RWPE2 (cell line): ENCODE measurements at regions not wholly inside any gene's neighbourhood (a gene's known extent, or its start where the extent isn't known, plus 50 kb on each side); places are given as distances from the start of the nearest gene placed in this dataset.

Experiments used
- ATAC-seq: fragments of 200-7000 bp; cut with Tn5 transposase; 3 replicates; pipeline ENCODE4 v1.9.1; 2021; ENCODE audit warnings: low read depth
- DNase-seq: peaks from one replicate; pipeline ENCODE4 v3.0.0-alpha.2; 2020; ENCODE audit warnings: low spot score
- H3K27ac ChIP-seq: fragments of 450-650 bp; 2 replicates; pipeline ENCODE4 v1.5.1; 2017; ENCODE audit warnings: mild to moderate bottlenecking; ENCODE audit not compliant: poor library complexity, severe bottlenecking
- H3K27me3 ChIP-seq: fragments of 250-450 bp; sonication (Bioruptor Pico); 2 replicates; pipeline ENCODE4 v1.5.1; 2021; ENCODE audit warnings: mild to moderate bottlenecking, moderate library complexity; ENCODE audit not compliant: insufficient read depth, poor library complexity, severe bottlenecking
- H3K36me3 ChIP-seq: fragments of 250-450 bp; sonication (Bioruptor Pico); 2 replicates; pipeline ENCODE4 v1.5.1; 2020; ENCODE audit warnings: low read depth, mild to moderate bottlenecking, moderate library complexity
- H3K4me1 ChIP-seq: fragments of 250-450 bp; sonication (Bioruptor Pico); 2 replicates; pipeline ENCODE4 v1.5.1; 2021; ENCODE audit warnings: mild to moderate bottlenecking, moderate library complexity; ENCODE audit not compliant: insufficient read depth, poor library complexity, severe bottlenecking
- H3K4me3 ChIP-seq: fragments of 250-450 bp; sonication (Bioruptor Pico); 2 replicates; pipeline ENCODE4 v1.5.1; 2021; ENCODE audit warnings: mild to moderate bottlenecking, moderate library complexity; ENCODE audit not compliant: severe bottlenecking
- H3K9me3 ChIP-seq: fragments of 250-450 bp; sonication (Bioruptor Pico); 2 replicates; pipeline ENCODE4 v1.5.1; 2021; ENCODE audit warnings: mild to moderate bottlenecking, moderate library complexity; ENCODE audit not compliant: severe bottlenecking
- TF ChIP-seq, protein P1 (sequence below): fragments of 450-650 bp; IDR thresholded peaks from one replicate; pipeline ENCODE4 v1.5.1; 2017; ENCODE audit warnings: mild to moderate bottlenecking, moderate library complexity; ENCODE audit not compliant: poor library complexity, severe bottlenecking

DNA sequence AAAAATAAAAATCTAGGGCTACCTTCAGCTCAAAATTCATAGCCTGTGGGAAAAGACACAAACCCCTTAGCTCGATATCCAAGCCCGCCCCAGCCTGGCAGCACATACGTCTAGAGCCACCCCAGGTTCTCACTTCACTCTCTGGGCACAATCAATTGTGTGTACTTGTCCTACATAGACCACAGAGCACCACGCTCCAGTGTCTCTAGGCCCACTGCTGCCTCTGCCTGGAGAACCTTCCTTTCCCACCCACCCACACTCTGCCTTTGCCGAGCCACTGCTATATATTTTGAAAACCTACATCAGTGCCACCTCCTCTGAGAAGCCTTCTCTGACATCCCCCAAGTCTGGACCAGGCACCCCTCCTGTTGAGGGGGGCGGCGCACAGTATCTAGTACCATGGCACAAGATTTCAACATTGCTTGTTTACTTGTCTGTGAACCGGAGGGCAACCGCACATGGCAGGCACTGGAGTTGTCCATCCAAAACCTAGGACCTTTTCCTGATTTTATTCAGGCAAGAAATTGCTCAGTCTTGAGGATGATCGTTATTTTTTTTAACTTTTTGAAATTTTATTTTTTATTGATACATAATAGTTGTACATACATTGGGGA is 141.5 kb downstream of the UNC5CL start:
- TF ChIP-seq, protein P1, sequence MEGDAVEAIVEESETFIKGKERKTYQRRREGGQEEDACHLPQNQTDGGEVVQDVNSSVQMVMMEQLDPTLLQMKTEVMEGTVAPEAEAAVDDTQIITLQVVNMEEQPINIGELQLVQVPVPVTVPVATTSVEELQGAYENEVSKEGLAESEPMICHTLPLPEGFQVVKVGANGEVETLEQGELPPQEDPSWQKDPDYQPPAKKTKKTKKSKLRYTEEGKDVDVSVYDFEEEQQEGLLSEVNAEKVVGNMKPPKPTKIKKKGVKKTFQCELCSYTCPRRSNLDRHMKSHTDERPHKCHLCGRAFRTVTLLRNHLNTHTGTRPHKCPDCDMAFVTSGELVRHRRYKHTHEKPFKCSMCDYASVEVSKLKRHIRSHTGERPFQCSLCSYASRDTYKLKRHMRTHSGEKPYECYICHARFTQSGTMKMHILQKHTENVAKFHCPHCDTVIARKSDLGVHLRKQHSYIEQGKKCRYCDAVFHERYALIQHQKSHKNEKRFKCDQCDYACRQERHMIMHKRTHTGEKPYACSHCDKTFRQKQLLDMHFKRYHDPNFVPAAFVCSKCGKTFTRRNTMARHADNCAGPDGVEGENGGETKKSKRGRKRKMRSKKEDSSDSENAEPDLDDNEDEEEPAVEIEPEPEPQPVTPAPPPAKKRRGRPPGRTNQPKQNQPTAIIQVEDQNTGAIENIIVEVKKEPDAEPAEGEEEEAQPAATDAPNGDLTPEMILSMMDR = no peak
- H3K9me3 ChIP-seq = no peaks in the 10 kb centered on the region
- DNase-seq = no peak
- no peaks in the 10 kb centered on the region for H3K4me1 ChIP-seq
- no peak overlapping the region for H3K27ac ChIP-seq
- no peaks in the 10 kb centered on the region for H3K27me3 ChIP-seq
- no peak for ATAC-seq
- H3K36me3 ChIP-seq = no peaks in the 10 kb centered on the region
- no peak overlapping the region for H3K4me3 ChIP-seq

DNA sequence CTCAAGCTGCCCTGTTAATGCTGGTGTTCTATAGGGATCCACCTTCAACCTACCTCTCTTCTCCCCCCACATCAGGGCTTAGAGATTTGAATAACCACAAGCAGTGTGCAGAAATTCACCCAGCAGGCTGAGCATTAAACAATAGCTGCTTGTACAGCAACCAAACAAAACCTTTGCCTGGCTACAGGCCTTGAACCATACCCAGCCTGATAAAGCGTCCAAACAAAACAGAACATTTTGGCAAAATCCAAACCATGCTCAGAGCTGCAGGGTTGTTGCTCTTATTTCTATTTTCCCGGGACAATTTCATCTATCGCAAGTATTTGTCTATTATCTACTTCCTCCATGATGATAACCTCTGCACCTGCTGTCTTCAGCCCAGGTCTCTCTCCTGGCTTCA is 142.3 kb downstream of the UNC5CL start:
- H3K27ac ChIP-seq = no peak overlapping the region
- H3K36me3 ChIP-seq = no peaks in the 10 kb centered on the region
- no peaks in the 10 kb centered on the region for H3K27me3 ChIP-seq
- DNase-seq = no peak
- H3K9me3 ChIP-seq = no peaks in the 10 kb centered on the region
- no peak overlapping the region for H3K4me3 ChIP-seq
- TF ChIP-seq, protein P1 = no peak
- ATAC-seq = no peak
- no peaks in the 10 kb centered on the region for H3K4me1 ChIP-seq

DNA sequence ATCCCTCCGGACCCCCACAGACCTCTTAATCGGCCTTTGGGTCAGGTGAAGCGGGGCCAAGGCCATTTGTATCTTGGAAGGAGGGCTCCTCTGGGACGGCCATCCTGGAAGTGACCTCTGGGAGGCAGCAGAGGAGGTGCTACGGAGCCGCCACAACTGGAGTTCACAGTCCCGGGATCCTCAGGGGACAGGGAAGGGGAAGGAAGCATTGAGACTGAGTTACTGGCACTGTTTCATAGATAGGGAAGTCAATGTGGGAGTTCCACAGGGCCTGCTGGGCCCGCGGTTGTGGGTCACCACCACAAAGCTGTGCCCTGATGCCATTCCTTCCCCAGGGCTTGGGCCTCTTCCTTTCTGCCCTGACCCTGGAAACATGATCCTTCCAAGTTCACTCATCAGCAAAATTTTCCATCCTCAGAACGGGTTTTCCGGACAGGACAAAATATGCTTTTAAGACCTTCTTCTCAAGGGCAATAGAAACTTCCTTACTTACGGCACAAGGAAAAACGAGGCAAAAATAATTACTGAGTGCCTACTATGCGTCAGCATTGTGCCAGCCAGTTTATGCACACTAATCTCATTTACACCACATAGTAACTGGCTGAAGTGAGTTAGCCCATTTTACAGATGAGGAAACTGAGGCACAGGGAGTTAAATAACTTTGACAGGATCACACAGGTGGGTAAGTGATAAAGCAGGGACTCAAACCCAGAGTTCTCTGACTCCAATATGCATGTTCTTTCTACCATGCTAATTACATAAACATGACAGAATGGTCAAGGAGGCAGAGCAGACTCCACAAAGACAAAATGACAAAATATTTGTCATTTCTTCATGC is 143.8 kb downstream of the UNC5CL start:
- TF ChIP-seq, protein P1 = peak; percentile 70
- no peaks in the 10 kb centered on the region for H3K27me3 ChIP-seq
- H3K27ac ChIP-seq = no peak overlapping the region
- DNase-seq (no peak), ATAC-seq (peak; percentile 76)
- H3K4me1 ChIP-seq = no peaks in the 10 kb centered on the region
- H3K36me3 ChIP-seq = no peaks in the 10 kb centered on the region
- H3K4me3 ChIP-seq = no peak overlapping the region
- H3K9me3 ChIP-seq = no peaks in the 10 kb centered on the region

DNA sequence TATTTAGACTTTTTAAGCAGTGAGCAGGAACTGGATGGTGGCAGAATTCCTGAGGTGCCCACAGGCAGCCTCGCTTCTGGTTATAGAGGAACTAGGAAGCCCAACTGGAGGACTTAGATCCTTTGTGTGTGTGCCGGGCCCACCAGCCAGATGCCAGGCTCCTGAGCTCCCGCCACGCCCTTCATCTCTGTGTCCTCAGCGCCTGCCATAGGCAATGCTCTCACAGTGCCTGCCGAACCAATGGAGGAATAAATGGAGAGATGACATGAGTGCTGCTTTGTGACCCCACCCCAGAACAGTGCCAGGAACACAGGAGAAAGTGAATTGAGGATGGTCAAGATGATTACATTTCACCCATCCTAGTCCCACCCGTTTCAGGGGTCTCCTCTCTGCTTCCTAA is 146.0 kb downstream of the UNC5CL start:
- no peak overlapping the region for H3K4me3 ChIP-seq
- ATAC-seq = no peak
- TF ChIP-seq, protein P1 = no peak
- no peaks in the 10 kb centered on the region for H3K27me3 ChIP-seq
- no peak overlapping the region for H3K27ac ChIP-seq
- no peaks in the 10 kb centered on the region for H3K36me3 ChIP-seq
- no peaks in the 10 kb centered on the region for H3K4me1 ChIP-seq
- H3K9me3 ChIP-seq = no peaks in the 10 kb centered on the region
- no peak for DNase-seq

DNA sequence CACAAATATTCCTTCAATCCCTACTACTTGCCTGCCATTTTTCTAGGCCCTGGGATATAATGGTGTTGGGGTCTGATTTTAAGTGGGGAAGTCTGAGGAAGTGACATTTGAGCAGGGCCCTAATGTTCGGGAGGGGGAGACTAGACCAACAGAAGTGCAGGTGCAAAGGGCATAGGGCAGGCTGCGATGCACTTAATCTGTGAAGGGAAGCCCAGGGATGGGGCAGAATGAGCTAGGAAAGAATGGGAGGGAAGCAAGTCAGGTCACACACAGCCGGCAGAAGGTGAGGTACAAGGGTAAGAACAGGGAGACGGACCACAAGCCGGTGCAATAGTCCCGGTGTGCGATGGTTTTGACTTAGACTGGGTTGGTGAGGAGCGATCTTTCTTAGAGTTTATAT is 146.8 kb downstream of the UNC5CL start:
- ATAC-seq = no peak
- H3K4me1 ChIP-seq = no peaks in the 10 kb centered on the region
- DNase-seq = no peak

More for the DNA sequence above, 146.8 kb downstream of the UNC5CL start:
- Histone ChIP-seq H3K4me3 (no peak overlapping the region), H3K27me3 (no peaks in the 10 kb centered on the region), H3K27ac (no peak overlapping the region), H3K9me3 (no peaks in the 10 kb centered on the region), H3K36me3 (no peaks in the 10 kb centered on the region)
- TF ChIP-seq, protein P1 = no peak
